Cardiac fibroblast (primary cell): ENCODE measurements at regions not wholly inside any gene's neighbourhood (a gene's known extent, or its start where the extent isn't known, plus 50 kb on each side); places are given as distances from the start of the nearest gene placed in this dataset.

Experiments
- DNase-seq, 2 donors: peaks; one replicate each; pipeline versions ENCODE4 v3.0.0 to v3.0.0-alpha.2; 2010; ENCODE audit warnings: low read depth in 2 of 2
- H3K4me3 ChIP-seq, 2 donors: replicated peaks in 1 of 2; 1 replicate in 1 of 2; 2 replicates in 1 of 2; pipeline ENCODE4 v1.5.1; 2011; ENCODE audit warnings: low read depth in 2 of 2, low read length in 2 of 2, mild to moderate bottlenecking in 2 of 2, moderate library complexity in 1 of 2
- CTCF ChIP-seq: IDR thresholded peaks from one replicate; pipeline ENCODE4 v1.5.1; 2011; ENCODE audit warnings: low read depth, mild to moderate bottlenecking, low read length, inconsistent platforms

DNA sequence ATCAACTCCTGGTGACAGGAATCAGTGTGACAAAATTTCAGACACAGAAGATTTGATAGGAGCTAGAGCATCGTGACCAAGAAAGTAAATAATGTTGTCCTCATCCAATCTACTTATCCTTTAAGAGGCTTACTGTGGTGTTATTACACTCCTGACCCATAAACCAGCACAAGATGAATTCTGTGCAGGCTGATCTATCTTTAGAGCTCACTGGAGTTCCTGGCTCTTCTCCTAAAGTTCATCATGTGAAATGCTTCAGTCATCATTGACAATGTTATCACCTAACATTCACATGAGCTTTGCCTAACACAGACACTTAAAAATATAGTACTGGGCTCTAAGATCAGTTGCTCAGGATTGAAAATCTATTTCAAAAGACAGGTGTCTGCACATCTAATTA, 271.0 kb upstream of the HSF2 start:
- DNase-seq, result no peak
- TF ChIP-seq CTCF, result no peak
- H3K4me3 ChIP-seq, result no peak overlapping the region

DNA sequence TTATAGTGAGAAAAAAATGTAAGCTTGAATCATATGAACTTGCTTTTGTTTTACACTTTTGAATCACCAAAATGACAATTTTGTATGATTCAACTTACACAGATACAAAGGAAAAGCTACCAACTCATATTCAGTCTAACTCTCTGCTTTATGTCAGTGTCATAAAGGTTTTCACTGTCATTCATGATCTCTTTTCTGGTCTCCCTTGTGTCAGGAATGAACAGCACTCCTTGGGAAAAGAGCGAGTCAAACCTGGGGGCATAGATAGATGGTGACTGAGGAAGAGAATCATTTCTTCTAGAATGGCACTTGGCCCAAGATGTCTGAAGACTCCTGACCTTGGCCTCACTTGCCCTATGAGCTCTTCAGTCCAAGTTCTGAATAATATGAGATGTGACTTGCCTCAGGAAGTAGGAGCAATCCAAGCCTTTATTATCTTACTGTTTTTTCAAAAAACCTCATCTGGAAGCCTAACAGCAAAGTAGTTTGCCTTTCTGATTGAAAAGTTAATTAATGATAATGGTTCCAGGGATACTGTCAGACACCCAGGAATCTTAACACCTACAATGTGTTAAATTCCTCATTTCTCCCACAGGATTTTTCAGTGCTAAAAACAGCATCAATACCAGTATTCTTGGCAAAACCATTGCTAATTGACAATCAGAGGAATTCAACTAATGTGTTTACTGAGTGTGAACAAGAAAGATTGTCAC, 270.0 kb upstream of the HSF2 start:
- no peak for TF ChIP-seq CTCF
- DNase-seq, result no peak
- no peak overlapping the region for H3K4me3 ChIP-seq

- TF ChIP-seq CTCF, result no peak
- no peak overlapping the region for H3K4me3 ChIP-seq
- DNase-seq, result no peak
These were observed 269.5 kb upstream of the HSF2 start for GRCh38 chr6:122130026-122130348.

GRCh38 chr6:122130518-122130917, 268.9 kb upstream of the HSF2 start:
- DNase-seq, result no peak
- no peak overlapping the region for H3K4me3 ChIP-seq
- no peak for TF ChIP-seq CTCF

- no peak for DNase-seq
- no peak for TF ChIP-seq CTCF
- H3K4me3 ChIP-seq, result no peak overlapping the region
These were observed 263.1 kb upstream of the HSF2 start for GRCh38 chr6:122136386-122136785.

GRCh38 chr6:122140031-122140430, 259.4 kb upstream of the HSF2 start:
- no peak overlapping the region for H3K4me3 ChIP-seq
- no peak for TF ChIP-seq CTCF
- no peak for DNase-seq

DNA sequence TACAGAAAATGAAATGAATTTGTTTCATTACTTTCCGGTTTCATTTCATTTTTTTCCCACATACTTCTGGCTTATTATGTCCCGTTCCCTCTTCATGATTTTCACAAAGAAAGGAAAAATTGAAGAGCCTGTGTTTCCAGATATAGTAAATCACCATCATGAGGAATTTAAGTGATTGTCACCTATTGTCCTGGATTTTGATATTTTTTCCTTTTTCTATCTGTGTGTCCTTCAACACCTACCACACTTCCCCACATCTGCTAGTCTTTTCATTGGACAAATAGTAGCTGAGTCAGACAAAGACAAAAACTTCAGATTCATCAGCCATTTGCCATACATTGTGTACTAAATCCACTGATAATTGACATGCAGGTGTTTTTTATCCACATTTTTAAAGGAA, 258.2 kb upstream of the HSF2 start:
- no peak for DNase-seq
- TF ChIP-seq CTCF, result no peak
- H3K4me3 ChIP-seq, result no peak overlapping the region
